ENCODE measurements at regions not wholly inside any gene's neighbourhood (a gene's known extent, or its start where the extent isn't known, plus 50 kb on each side); places are given as distances from the start of the nearest gene placed in this dataset.

- no peak overlapping the region for H3K27ac ChIP-seq
- DNase-seq (ENCODE audit: low spot score), result no peak
- no peak for TF ChIP-seq CTCF (conservative IDR thresholded peaks at IDR 0.05; ENCODE audit: low read depth)
- ChIA-PET POLR2A (ENCODE audit: low non-redundant PET) (no interaction called here), CTCF (no interaction called here)
Measured at GRCh38 chr10:56496186-56496486, 135.1 kb upstream of the ZWINT start.

GRCh38 chr10:56487746-56488145 is 126.7 kb upstream of the ZWINT start:
- POLR2A ChIA-PET (ENCODE audit: low non-redundant PET), result no interaction called here
- DNase-seq (ENCODE audit: low spot score), result no peak
- CTCF ChIA-PET, result no interaction called here
- no peak for TF ChIP-seq CTCF (conservative IDR thresholded peaks at IDR 0.05; ENCODE audit: low read depth)
- no peak overlapping the region for H3K27ac ChIP-seq

DNA sequence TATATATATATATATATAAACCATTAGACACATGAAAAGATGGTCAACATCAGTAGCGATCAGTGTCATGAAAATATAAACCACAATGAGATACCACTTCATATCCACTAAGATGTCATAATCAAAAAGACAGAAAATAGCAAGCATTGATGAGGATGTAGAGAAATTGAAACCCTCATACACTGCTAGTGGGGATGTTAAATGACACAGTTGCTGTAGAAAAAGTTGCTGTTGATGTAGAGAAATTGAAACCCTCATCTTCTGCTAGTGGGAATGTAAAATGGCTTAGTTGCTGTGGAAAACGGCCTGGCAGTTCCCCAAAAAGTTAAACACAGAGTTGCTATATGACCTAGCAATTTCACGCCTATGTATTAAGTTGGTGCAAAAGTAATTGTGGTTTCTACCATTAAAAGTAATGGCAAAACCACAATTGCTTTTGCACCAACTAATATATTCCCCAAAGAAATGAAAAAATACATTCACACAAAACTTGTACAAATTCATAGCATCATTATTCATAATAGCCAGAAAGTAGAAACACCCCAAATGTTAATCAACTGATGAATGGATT is 120.5 kb upstream of the ZWINT start:
- ChIA-PET CTCF (no interaction called here), POLR2A (ENCODE audit: low non-redundant PET) (no interaction called here)
- DNase-seq (ENCODE audit: low spot score), result no peak
- no peak for TF ChIP-seq CTCF (conservative IDR thresholded peaks at IDR 0.05; ENCODE audit: low read depth)
- no peak overlapping the region for H3K27ac ChIP-seq

DNA sequence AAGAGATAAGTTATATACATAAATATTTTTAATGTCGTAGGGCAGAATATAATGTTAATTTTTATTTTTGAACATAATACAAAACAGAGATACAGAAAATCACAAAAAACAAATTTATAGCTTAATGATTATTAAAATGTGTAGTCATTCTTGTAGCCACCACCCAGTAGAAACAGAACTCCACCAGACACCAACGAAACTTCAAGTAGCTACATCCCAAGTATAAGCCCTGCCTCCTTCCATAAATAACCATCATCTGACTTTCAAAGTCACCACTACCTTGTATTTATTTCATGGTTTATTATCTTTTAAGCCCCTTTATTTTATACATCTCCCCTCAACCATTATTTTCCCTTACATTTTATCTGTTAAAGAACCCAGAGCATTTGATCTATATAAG is 111.9 kb upstream of the ZWINT start:
- H3K27ac ChIP-seq, result no peak overlapping the region
- DNase-seq (ENCODE audit: low spot score), result no peak
- POLR2A ChIA-PET (ENCODE audit: low non-redundant PET), result no interaction called here
- CTCF ChIA-PET, result interaction anchor here (0.6 kb wide), 2 partner anchors 22 to 843 kb away, joined by 3 to 4 read pairs; no protein-coding TSS in a partner anchor
- no peak for TF ChIP-seq CTCF (conservative IDR thresholded peaks at IDR 0.05; ENCODE audit: low read depth)

GRCh38 chr10:56470701-56471100 is 109.6 kb upstream of the ZWINT start:
- DNase-seq (ENCODE audit: low spot score), result no peak
- no peak for TF ChIP-seq CTCF (conservative IDR thresholded peaks at IDR 0.05; ENCODE audit: low read depth)
- ChIA-PET CTCF (no interaction called here), POLR2A (ENCODE audit: low non-redundant PET) (no interaction called here)
- no peak overlapping the region for H3K27ac ChIP-seq

- TF ChIP-seq CTCF (conservative IDR thresholded peaks at IDR 0.05; ENCODE audit: low read depth), result no peak
- DNase-seq (ENCODE audit: low spot score), result no peak
- POLR2A ChIA-PET (ENCODE audit: low non-redundant PET), result no interaction called here
- H3K27ac ChIP-seq, result no peak overlapping the region
- CTCF ChIA-PET, result no interaction called here
Measured at GRCh38 chr10:56469482-56469881, 108.4 kb upstream of the ZWINT start.

DNA sequence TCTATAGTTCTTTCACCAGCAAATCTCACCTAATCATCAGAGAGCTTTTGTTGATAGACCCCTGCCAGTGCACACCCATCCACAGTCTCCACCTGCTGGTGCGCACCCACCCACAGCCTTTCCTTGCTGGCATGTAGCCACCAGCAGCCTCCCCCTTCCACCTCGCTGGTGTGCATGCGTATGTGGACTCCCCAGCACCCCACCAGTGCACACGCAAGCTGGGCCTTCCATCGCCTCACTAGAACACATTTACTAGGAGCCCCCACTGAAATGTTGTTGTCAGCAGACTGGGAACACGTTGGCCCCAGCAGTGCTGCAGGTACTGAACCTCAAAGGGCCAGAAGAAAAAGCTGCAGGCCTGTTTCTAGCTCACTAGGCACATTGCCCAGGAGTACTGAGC is 104.9 kb upstream of the ZWINT start:
- no peak for DNase-seq (ENCODE audit: low spot score)
- CTCF ChIA-PET, result no interaction called here
- POLR2A ChIA-PET (ENCODE audit: low non-redundant PET), result no interaction called here
- no peak for TF ChIP-seq CTCF (conservative IDR thresholded peaks at IDR 0.05; ENCODE audit: low read depth)
- H3K27ac ChIP-seq, result no peak overlapping the region
